GM20000 (cell line): ENCODE measurements at regions not wholly inside any gene's neighbourhood (a gene's known extent, or its start where the extent isn't known, plus 50 kb on each side); places are given as distances from the start of the nearest gene placed in this dataset.
A peak's percentile ranks its signal among the peaks of the same experiment; 100 is the strongest.

ENCODE experiments used
- DNase-seq: peaks from one replicate; pipeline ENCODE4 v3.0.0; 2012; ENCODE audit warnings: low spot score
- CTCF ChIP-seq: IDR thresholded peaks from 2 replicates; pipeline ENCODE4 v1.5.1; 2012; ENCODE audit warnings: mild to moderate bottlenecking, control low read depth; ENCODE audit errors: extremely low read depth, missing control alignments

DNA sequence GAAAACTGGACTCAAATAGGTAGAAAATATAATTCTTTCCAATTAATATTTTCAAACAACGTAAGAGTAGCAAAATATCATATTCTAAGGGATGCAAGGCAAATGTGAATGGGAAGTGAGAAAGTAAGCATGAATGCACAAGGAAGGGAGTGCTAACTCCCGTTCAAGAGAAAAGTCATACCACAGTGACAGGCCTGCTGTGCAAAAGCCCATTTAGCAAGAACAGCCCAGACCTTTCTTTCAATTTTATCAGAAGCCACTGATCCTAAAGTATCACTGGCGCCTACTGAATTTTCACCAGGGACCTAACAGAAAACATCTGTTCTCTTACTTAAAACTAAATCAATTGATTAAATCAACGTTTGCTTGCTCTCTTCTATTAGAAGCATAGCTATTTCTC is 157.9 kb upstream of the DKK2 start:
- TF ChIP-seq CTCF = no peak

GRCh38 chr4:107192601-107193000 is 156.5 kb upstream of the DKK2 start:
- no peak for TF ChIP-seq CTCF
- DNase-seq = no peak

More for the DNA sequence above, 157.9 kb upstream of the DKK2 start:
- no peak for DNase-seq

DNA sequence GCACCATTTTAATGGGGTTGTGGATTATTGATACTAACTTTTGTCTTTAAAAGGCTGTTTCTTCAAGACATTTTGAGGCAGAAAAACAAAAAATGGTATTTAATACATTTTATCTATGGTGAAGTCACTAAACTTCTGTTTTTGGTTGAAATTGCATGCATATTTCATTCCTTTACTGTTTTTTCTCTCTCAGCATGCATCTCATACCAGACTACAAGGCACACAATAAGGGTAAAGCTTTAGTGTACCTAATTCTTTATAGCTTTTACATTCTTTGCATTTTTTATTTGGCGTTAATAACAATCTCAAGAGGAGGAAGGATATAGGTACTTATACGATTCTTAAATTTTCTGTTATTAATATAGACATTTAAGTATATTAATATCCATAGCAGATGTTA is 151.0 kb upstream of the DKK2 start:
- no peak for DNase-seq
- TF ChIP-seq CTCF = no peak

DNA sequence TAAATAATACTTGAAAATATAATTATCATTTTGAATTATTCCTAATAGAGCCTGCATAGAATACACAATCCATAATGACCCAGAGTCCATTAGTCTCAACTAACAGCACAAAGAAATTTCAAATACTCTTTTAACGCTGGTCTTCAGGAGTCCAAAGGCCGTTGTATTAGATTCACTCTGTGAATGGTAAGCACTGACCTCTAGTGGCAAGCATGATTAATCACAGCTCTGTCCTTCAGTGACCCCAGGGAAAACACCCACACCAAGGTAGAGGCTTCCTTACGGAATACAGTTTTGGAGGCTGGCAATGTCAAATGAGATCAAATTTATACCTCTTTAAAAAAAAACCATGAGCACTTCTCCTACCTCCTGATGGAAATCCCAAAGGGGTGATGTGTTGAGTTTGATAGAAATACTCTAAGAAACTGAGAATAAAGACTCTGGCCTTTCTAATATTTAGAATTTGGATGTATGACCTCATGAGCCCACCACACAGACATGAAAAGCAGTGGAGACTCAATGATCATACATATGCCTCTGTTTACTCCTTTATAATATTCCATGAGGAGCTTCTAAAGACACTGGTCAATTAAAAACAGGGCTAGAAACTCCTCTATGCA is 147.2 kb upstream of the DKK2 start:
- peak; percentile 50 for TF ChIP-seq CTCF
- peak; percentile 24 for DNase-seq

DNA sequence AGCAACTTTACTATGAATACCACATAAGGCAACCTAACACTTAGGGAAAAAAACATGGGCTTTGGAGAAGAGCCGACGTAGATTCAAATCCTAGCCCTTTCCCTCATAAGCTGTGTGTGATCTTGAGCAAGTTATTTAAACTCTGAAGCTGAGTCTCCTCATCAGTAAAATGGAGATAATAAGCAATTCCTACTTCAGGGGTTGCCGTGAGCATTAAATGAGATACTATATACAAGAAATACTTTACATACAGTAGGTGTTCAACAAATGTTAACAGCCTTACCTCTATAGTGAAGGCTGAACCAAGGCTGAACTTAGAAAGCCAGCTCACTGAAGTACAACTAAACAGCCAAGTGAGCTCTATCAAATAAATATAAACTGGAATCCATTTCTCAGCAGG is 146.2 kb upstream of the DKK2 start:
- no peak for DNase-seq
- TF ChIP-seq CTCF = no peak

- TF ChIP-seq CTCF = no peak
- no peak for DNase-seq
These were observed 130.8 kb upstream of the DKK2 start for GRCh38 chr4:107166873-107167450.

DNA sequence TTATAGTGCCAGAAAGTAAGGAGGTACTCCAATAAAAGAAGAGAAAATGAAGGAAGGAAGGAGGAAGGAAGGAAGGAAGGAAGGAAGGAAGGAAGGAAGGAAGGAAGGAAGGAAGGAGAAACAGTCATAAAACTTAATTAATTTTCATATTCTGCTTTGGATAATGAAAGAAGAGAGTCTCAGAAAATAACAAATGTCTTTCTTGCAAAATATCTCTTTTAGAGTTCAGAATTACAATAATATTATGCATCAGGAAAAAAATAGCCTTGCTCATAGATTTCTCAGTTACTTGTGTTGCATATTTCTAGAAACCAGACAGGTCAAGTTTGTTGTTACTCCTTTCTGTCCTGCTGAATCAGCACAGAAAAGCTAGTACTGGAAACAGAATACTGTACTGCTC is 130.1 kb upstream of the DKK2 start:
- TF ChIP-seq CTCF = no peak

More for the DNA sequence above, 130.1 kb upstream of the DKK2 start:
- DNase-seq = no peak
